ENCODE measurements at regions not wholly inside any gene's neighbourhood (a gene's known extent, or its start where the extent isn't known, plus 50 kb on each side); places are given as distances from the start of the nearest gene placed in this dataset.

- WGBS, 2 donors (ENCODE audit: low coverage in 1 of 2), result 67 to 71% methylated on average over 2 of the region's 2 CpGs
- no peaks in the 10 kb centered on the region for H3K4me1 ChIP-seq
- no peaks in the 10 kb centered on the region for H3K27me3 ChIP-seq
- no peaks in the 10 kb centered on the region for H3K36me3 ChIP-seq
- ATAC-seq, result no peak
- no peaks in the 10 kb centered on the region for H3K9me3 ChIP-seq
- H3K4me3 ChIP-seq, result no peak overlapping the region
- no peak overlapping the region for H3K27ac ChIP-seq
- TF ChIP-seq EP300 (IDR thresholded peaks at IDR 0.05) (no peak), POLR2A (IDR thresholded peaks at IDR 0.05) (no peak), POLR2AphosphoS5 (IDR thresholded peaks at IDR 0.05) (no peak), CTCF (IDR thresholded peaks at IDR 0.05) (no peak)
Measured at GRCh38 chr13:74761801-74762757, 627.9 kb upstream of the KLF12 start.

DNA sequence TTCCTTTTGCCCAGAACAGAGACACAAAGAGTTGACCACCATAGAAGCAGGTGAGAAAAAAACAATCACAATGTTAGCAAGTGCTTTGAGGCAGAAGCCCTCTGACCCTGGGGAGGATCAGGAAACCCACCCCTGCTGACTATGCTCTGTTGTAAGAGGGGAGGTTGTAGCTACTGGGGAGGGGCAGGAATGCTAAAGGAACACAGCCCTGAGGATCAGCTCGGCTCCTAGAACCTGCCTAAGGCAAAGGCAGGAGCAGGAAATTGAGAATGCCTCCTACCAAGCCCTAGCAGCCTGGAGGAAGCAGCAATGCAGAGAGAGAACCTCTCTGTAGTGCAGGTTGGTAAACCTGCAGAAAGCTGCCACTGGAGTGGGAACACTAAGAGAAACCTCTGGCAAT lies 624.0 kb upstream of the KLF12 start:
- TF ChIP-seq EP300 (IDR thresholded peaks at IDR 0.05) (no peak), POLR2A (IDR thresholded peaks at IDR 0.05) (no peak), CTCF (IDR thresholded peaks at IDR 0.05) (no peak), POLR2AphosphoS5 (IDR thresholded peaks at IDR 0.05) (no peak)

GRCh38 chr13:74755065-74755464 lies 620.9 kb upstream of the KLF12 start:
- Histone ChIP-seq H3K9me3 (no peaks in the 10 kb centered on the region), H3K27me3 (no peaks in the 10 kb centered on the region), H3K27ac (no peak overlapping the region), H3K4me3 (no peak overlapping the region), H3K36me3 (no peaks in the 10 kb centered on the region), H3K4me1 (no peaks in the 10 kb centered on the region)
- TF ChIP-seq EP300 (IDR thresholded peaks at IDR 0.05) (no peak), POLR2A (IDR thresholded peaks at IDR 0.05) (no peak), CTCF (IDR thresholded peaks at IDR 0.05) (no peak)
- 83 to 92% methylated on average over 1 to 2 of the region's 2 CpGs for WGBS, 2 donors (ENCODE audit: low coverage in 1 of 2)
- no peak for ATAC-seq

More for the DNA sequence above, 624.0 kb upstream of the KLF12 start:
- 33 to 100% methylated on average over 1 of the region's 1 CpG for WGBS, 2 donors (ENCODE audit: low coverage in 1 of 2)
- H3K27me3 ChIP-seq, result no peaks in the 10 kb centered on the region
- no peak for ATAC-seq
- no peak overlapping the region for H3K4me3 ChIP-seq
- H3K27ac ChIP-seq, result no peak overlapping the region
- H3K36me3 ChIP-seq, result no peaks in the 10 kb centered on the region
- H3K9me3 ChIP-seq, result no peaks in the 10 kb centered on the region
- H3K4me1 ChIP-seq, result no peaks in the 10 kb centered on the region

- TF ChIP-seq POLR2A (IDR thresholded peaks at IDR 0.05) (no peak), CTCF (IDR thresholded peaks at IDR 0.05) (no peak), EP300 (IDR thresholded peaks at IDR 0.05) (no peak), POLR2AphosphoS5 (IDR thresholded peaks at IDR 0.05) (no peak)
- H3K27ac ChIP-seq, result no peak overlapping the region
- 79 to 86% methylated on average over 5 of the region's 5 CpGs for WGBS, 2 donors (ENCODE audit: low coverage in 1 of 2)
Measured at GRCh38 chr13:74751739-74752138, 617.5 kb upstream of the KLF12 start.

More at GRCh38 chr13:74751739-74752138, 617.5 kb upstream of the KLF12 start:
- Histone ChIP-seq H3K4me1 (no peaks in the 10 kb centered on the region), H3K9me3 (no peaks in the 10 kb centered on the region), H3K4me3 (no peak overlapping the region), H3K36me3 (no peaks in the 10 kb centered on the region), H3K27me3 (no peaks in the 10 kb centered on the region)
- ATAC-seq, result no peak

All from gastroesophageal sphincter (tissue), 4 donors.